ENCODE measurements at regions not wholly inside any gene's neighbourhood (a gene's known extent, or its start where the extent isn't known, plus 50 kb on each side); places are given as distances from the start of the nearest gene placed in this dataset.
"Not testable (repeated sequence)": the region's sequence is repeated elsewhere in the genome, so short reads cannot be mapped to it uniquely, and the experiment has no call there.

- no peak overlapping the region for H3K4me3 ChIP-seq
- H3K27ac ChIP-seq = no peak overlapping the region
Measured at GRCh38 chr16:13336335-13336734, 434.9 kb downstream of the SHISA9 start.

- not testable (repeated sequence) for H3K27ac ChIP-seq, H3K4me3 ChIP-seq
Measured at GRCh38 chr16:13336907-13337881, 435.8 kb downstream of the SHISA9 start.

- Histone ChIP-seq H3K4me3 (no peak overlapping the region), H3K27ac (no peak overlapping the region)
Measured at GRCh38 chr16:13338044-13338443, 436.6 kb downstream of the SHISA9 start.

GRCh38 chr16:13342675-13343074, 441.3 kb downstream of the SHISA9 start:
- Histone ChIP-seq H3K27ac (no peak overlapping the region), H3K4me3 (no peak overlapping the region)

- H3K27ac ChIP-seq = no peak overlapping the region
- H3K4me3 ChIP-seq = no peak overlapping the region
Measured at GRCh38 chr16:13344001-13344400, 442.6 kb downstream of the SHISA9 start.

- Histone ChIP-seq H3K4me3 (no peak overlapping the region), H3K27ac (no peak overlapping the region)
Measured at GRCh38 chr16:13348416-13348815, 447.0 kb downstream of the SHISA9 start.

GRCh38 chr16:13350000-13350399, 448.6 kb downstream of the SHISA9 start:
- Histone ChIP-seq H3K4me3 (no peak overlapping the region), H3K27ac (no peak overlapping the region)

GRCh38 chr16:13351181-13351580, 449.8 kb downstream of the SHISA9 start:
- Histone ChIP-seq H3K27ac (peak overlapping the region in 1 of 21 experiments; percentile 42), H3K4me3 (no peak overlapping the region)

- H3K4me3 ChIP-seq = no peak overlapping the region
Measured at GRCh38 chr16:13351601-13352217, 450.3 kb downstream of the SHISA9 start.

GRCh38 chr16:13352796-13353195, 451.4 kb downstream of the SHISA9 start:
- H3K27ac ChIP-seq, H3K4me3 ChIP-seq: not testable (repeated sequence)

More at GRCh38 chr16:13351601-13352217, 450.3 kb downstream of the SHISA9 start:
- H3K27ac ChIP-seq = peak overlapping the region in 1 of 21 experiments; percentile 42

- H3K27ac ChIP-seq, H3K4me3 ChIP-seq: not testable (repeated sequence)
Measured at GRCh38 chr16:13357842-13358241, 456.4 kb downstream of the SHISA9 start.

GRCh38 chr16:13359835-13360234, 458.4 kb downstream of the SHISA9 start:
- H3K27ac ChIP-seq = no peak overlapping the region
- no peak overlapping the region for H3K4me3 ChIP-seq

- Histone ChIP-seq H3K27ac (no peak overlapping the region), H3K4me3 (no peak overlapping the region)
Measured at GRCh38 chr16:13372421-13372820, 471.0 kb downstream of the SHISA9 start.

- Histone ChIP-seq H3K4me3 (no peak overlapping the region), H3K27ac (no peak overlapping the region)
Measured at GRCh38 chr16:13376174-13376573, 474.8 kb downstream of the SHISA9 start.

GRCh38 chr16:13377143-13377542, 475.7 kb downstream of the SHISA9 start:
- Histone ChIP-seq H3K4me3 (no peak overlapping the region), H3K27ac (no peak overlapping the region)

GRCh38 chr16:13378151-13378550, 476.8 kb downstream of the SHISA9 start:
- H3K27ac ChIP-seq = no peak overlapping the region
- no peak overlapping the region for H3K4me3 ChIP-seq

GRCh38 chr16:13379266-13379665, 477.9 kb downstream of the SHISA9 start:
- no peak overlapping the region for H3K4me3 ChIP-seq

GRCh38 chr16:13385156-13386040, 484.0 kb downstream of the SHISA9 start:
- not testable (repeated sequence) for H3K27ac ChIP-seq

More at GRCh38 chr16:13379266-13379665, 477.9 kb downstream of the SHISA9 start:
- no peak overlapping the region for H3K27ac ChIP-seq

GRCh38 chr16:13390093-13390985, 488.9 kb downstream of the SHISA9 start:
- no peak overlapping the region for H3K27ac ChIP-seq
- no peak overlapping the region for H3K4me3 ChIP-seq

More at GRCh38 chr16:13385156-13386040, 484.0 kb downstream of the SHISA9 start:
- not testable (repeated sequence) for H3K4me3 ChIP-seq
